ENCODE measurements at regions not wholly inside any gene's neighbourhood (a gene's known extent, or its start where the extent isn't known, plus 50 kb on each side); places are given as distances from the start of the nearest gene placed in this dataset.

GRCh38 chr16:31696968-31697743, 169.5 kb downstream of the AHSP start:
- peaks cover 8% of the 10 kb centered on the region for H3K4me1 Mint-ChIP-seq (ENCODE audit: low read depth, unreplicated experiment)
- no peak overlapping the region for H3K4me3 Mint-ChIP-seq (ENCODE audit: unreplicated experiment)
- Histone ChIP-seq H3K27me3 (replicated peaks; ENCODE audit: control insufficient read depth, insufficient read depth, low read length) (no peaks in the 10 kb centered on the region), H3K36me3 (ENCODE audit: control insufficient read depth, insufficient read depth, low read length) (no peaks in the 10 kb centered on the region), H3K9me3 (no peaks in the 10 kb centered on the region), H3K4me1 (peaks cover 6% of the 10 kb centered on the region; the same call in 1 of the 2 replicates), H3K4me3 (ENCODE audit: low read depth, low read length) (no peak overlapping the region)
- no TSS peak for BruUV-seq (replicated peaks)
- no peaks in the 10 kb centered on the region for H3K27me3 Mint-ChIP-seq (ENCODE audit: insufficient read depth, unreplicated experiment)
- H3K27ac Mint-ChIP-seq (ENCODE audit: unreplicated experiment), result no peak overlapping the region
- intact Hi-C loops (cut with micrococcal nuclease; ENCODE audit: unreplicated experiment), result loop anchor here (1.0 kb wide), 2 partner anchors 213 to 238 kb away; partner anchors contain the start of gene ARMC5
- peak in 1 of 2 experiments; percentile 27 for DNase-seq
- ChIA-PET POLR2A (no interaction called here), CTCF (no interaction called here)
- no peaks in the 10 kb centered on the region for H3K9me3 Mint-ChIP-seq (ENCODE audit: unreplicated experiment)
- H3K36me3 Mint-ChIP-seq (ENCODE audit: insufficient read depth, unreplicated experiment), result peaks cover 12% of the 10 kb centered on the region
- TF ChIP-seq CTCF (IDR thresholded peaks at IDR 0.05; ENCODE audit: insufficient read depth in 1 of 2, low read depth in 1 of 2, low read length in 1 of 2, severe bottlenecking in 1 of 2, unreplicated experiment in 1 of 2), result peak; percentile 48 to 77

- Histone ChIP-seq H3K36me3 (ENCODE audit: control insufficient read depth, insufficient read depth, low read length) (no peaks in the 10 kb centered on the region; the same call in 1 of the 2 replicates), H3K4me3 (ENCODE audit: low read depth, low read length) (no peak overlapping the region), H3K27me3 (replicated peaks; ENCODE audit: control insufficient read depth, insufficient read depth, low read length) (no peaks in the 10 kb centered on the region), H3K4me1 (peaks cover 6% of the 10 kb centered on the region; the same call in 1 of the 2 replicates), H3K9me3 (no peaks in the 10 kb centered on the region)
- no peak overlapping the region for H3K27ac Mint-ChIP-seq (ENCODE audit: unreplicated experiment)
- H3K4me3 Mint-ChIP-seq (ENCODE audit: unreplicated experiment), result no peak overlapping the region
- H3K9me3 Mint-ChIP-seq (ENCODE audit: unreplicated experiment), result no peaks in the 10 kb centered on the region
- H3K36me3 Mint-ChIP-seq (ENCODE audit: insufficient read depth, unreplicated experiment), result peaks cover 17% of the 10 kb centered on the region
- peaks cover 8% of the 10 kb centered on the region for H3K4me1 Mint-ChIP-seq (ENCODE audit: low read depth, unreplicated experiment)
- H3K27me3 Mint-ChIP-seq (ENCODE audit: insufficient read depth, unreplicated experiment), result no peaks in the 10 kb centered on the region
- no TSS peak for BruUV-seq (replicated peaks)
- CTCF ChIA-PET, result no interaction called here
- DNase-seq, result no peak
- intact Hi-C loops (cut with micrococcal nuclease; ENCODE audit: unreplicated experiment), result loop anchor here (1.0 kb wide), 2 partner anchors 213 to 238 kb away; partner anchors contain the start of gene ARMC5
- POLR2A ChIA-PET, result no interaction called here
- no peak for TF ChIP-seq CTCF (IDR thresholded peaks at IDR 0.05; ENCODE audit: insufficient read depth in 1 of 2, low read depth in 1 of 2, low read length in 1 of 2, severe bottlenecking in 1 of 2, unreplicated experiment in 1 of 2)
These were observed 170.0 kb downstream of the AHSP start for GRCh38 chr16:31697744-31698125.

GRCh38 chr16:31698901-31699300, 171.2 kb downstream of the AHSP start:
- TF ChIP-seq CTCF (IDR thresholded peaks at IDR 0.05; ENCODE audit: insufficient read depth in 1 of 2, low read depth in 1 of 2, low read length in 1 of 2, severe bottlenecking in 1 of 2, unreplicated experiment in 1 of 2), result no peak
- Mint-ChIP-seq H3K27ac (ENCODE audit: unreplicated experiment) (no peak overlapping the region), H3K4me1 (ENCODE audit: low read depth, unreplicated experiment) (peaks cover 8% of the 10 kb centered on the region), H3K4me3 (ENCODE audit: unreplicated experiment) (no peak overlapping the region), H3K36me3 (ENCODE audit: insufficient read depth, unreplicated experiment) (peaks cover 26% of the 10 kb centered on the region), H3K9me3 (ENCODE audit: unreplicated experiment) (no peaks in the 10 kb centered on the region), H3K27me3 (ENCODE audit: insufficient read depth, unreplicated experiment) (no peaks in the 10 kb centered on the region)
- ChIA-PET POLR2A (no interaction called here), CTCF (no interaction called here)
- no peak for DNase-seq
- H3K27me3 ChIP-seq (replicated peaks; ENCODE audit: control insufficient read depth, insufficient read depth, low read length), result no peaks in the 10 kb centered on the region
- H3K4me1 ChIP-seq, result peaks cover 6% of the 10 kb centered on the region; the same call in 1 of the 2 replicates
- intact Hi-C loops (cut with micrococcal nuclease; ENCODE audit: unreplicated experiment), result no loop called here
- no TSS peak for BruUV-seq (replicated peaks)
- peaks cover 2% of the 10 kb centered on the region; the same call in 1 of the 2 replicates for H3K36me3 ChIP-seq (ENCODE audit: control insufficient read depth, insufficient read depth, low read length)
- H3K9me3 ChIP-seq, result no peaks in the 10 kb centered on the region
- H3K4me3 ChIP-seq (ENCODE audit: low read depth, low read length), result no peak overlapping the region
